ENCODE measurements at regions not wholly inside any gene's neighbourhood (a gene's known extent, or its start where the extent isn't known, plus 50 kb on each side); places are given as distances from the start of the nearest gene placed in this dataset.

- intact Hi-C loops (cut with DNase I), result no loop called here
- Histone ChIP-seq H3K9me3 (no peaks in the 10 kb centered on the region), H3K27ac (no peak overlapping the region), H3K4me3 (no peak overlapping the region), H3K27me3 (no peaks in the 10 kb centered on the region), H3K4me1 (peaks cover 0 to 16% (median 5%) of the 10 kb centered on the region in 9 donors), H3K36me3 (no peaks in the 10 kb centered on the region)
- no peak for TF ChIP-seq CTCF (IDR thresholded peaks at IDR 0.05)
- DNase-seq (no peak), ATAC-seq (no peak)
- 75 to 81% methylated on average over 8 of the region's 8 CpGs for WGBS, 2 donors
Measured at GRCh38 chr2:234672498-234673150, 175.7 kb upstream of the ARL4C start.

- intact Hi-C loops (cut with DNase I), result no loop called here
- no peak for TF ChIP-seq CTCF (IDR thresholded peaks at IDR 0.05)
- H3K4me1 ChIP-seq, result peaks cover 0 to 16% (median 5%) of the 10 kb centered on the region in 9 donors
Measured at GRCh38 chr2:234671716-234672115, 174.8 kb upstream of the ARL4C start.

GRCh38 chr2:234671231-234671630 is 174.3 kb upstream of the ARL4C start:
- H3K9me3 ChIP-seq, result no peaks in the 10 kb centered on the region
- no peak for ATAC-seq
- no peak for DNase-seq
- H3K27ac ChIP-seq, result no peak overlapping the region
- no peaks in the 10 kb centered on the region for H3K36me3 ChIP-seq
- H3K4me1 ChIP-seq, result peaks cover 0 to 16% (median 5%) of the 10 kb centered on the region in 9 donors
- no peaks in the 10 kb centered on the region for H3K27me3 ChIP-seq
- H3K4me3 ChIP-seq, result no peak overlapping the region
- TF ChIP-seq CTCF (IDR thresholded peaks at IDR 0.05), result no peak
- intact Hi-C loops (cut with DNase I), result no loop called here
- 96 to 97% methylated on average over 3 of the region's 3 CpGs for whole genome bisulfite sequencing, 2 donors

More at GRCh38 chr2:234671716-234672115, 174.8 kb upstream of the ARL4C start:
- Histone ChIP-seq H3K27me3 (no peaks in the 10 kb centered on the region), H3K4me3 (no peak overlapping the region), H3K9me3 (no peaks in the 10 kb centered on the region), H3K36me3 (no peaks in the 10 kb centered on the region), H3K27ac (no peak overlapping the region)
- no peak for DNase-seq
- ATAC-seq, result no peak
- WGBS, 2 donors, result 95 to 96% methylated on average over 3 of the region's 3 CpGs

GRCh38 chr2:234670806-234671205 is 173.9 kb upstream of the ARL4C start:
- Histone ChIP-seq H3K36me3 (no peaks in the 10 kb centered on the region), H3K27ac (no peak overlapping the region), H3K27me3 (no peaks in the 10 kb centered on the region), H3K4me3 (no peak overlapping the region), H3K9me3 (no peaks in the 10 kb centered on the region), H3K4me1 (peaks cover 0 to 16% (median 5%) of the 10 kb centered on the region in 9 donors)
- DNase-seq, result no peak
- TF ChIP-seq CTCF (IDR thresholded peaks at IDR 0.05), result no peak
- ATAC-seq, result no peak
- WGBS, 2 donors, result 86 to 91% methylated on average over 7 of the region's 7 CpGs
- intact Hi-C loops (cut with DNase I), result no loop called here

All from heart right ventricle (tissue), 16 donors.